GM12878 (cell line): ENCODE measurements at regions not wholly inside any gene's neighbourhood (a gene's known extent, or its start where the extent isn't known, plus 50 kb on each side); places are given as distances from the start of the nearest gene placed in this dataset.

Experiments
- ATAC-seq: fragments of 200-7000 bp; cut with Tn5 transposase; 3 replicates; pipeline ENCODE4 v1.9.1; 2020; ENCODE audit warnings: mild to moderate bottlenecking, moderate library complexity
- BruUV-seq: library from RNA; stranded (reverse); fragments of 400-500 nt; replicated peaks from 2 replicates; lab custom pipeline; 2021; lab: Mats Ljungman, UMichigan
- CTCF ChIA-PET: fragments of 300-600 bp; sonication (Branson Sonifier 250); formaldehyde crosslinking; extraction: SDS; loops from one replicate; lab custom pipeline; 2021; ENCODE audit warnings: inconsistent platforms; lab: Yijun Ruan, JAX
- POLR2A ChIA-PET: fragments of 350-600 bp; formaldehyde crosslinking; extraction: SDS; loops from one replicate; lab custom pipeline; 2021; ENCODE audit warnings: inconsistent platforms; lab: Charles Lee
- RAD21 ChIA-PET: fragments of 300-600 bp; sonication (Branson Sonifier 250); formaldehyde crosslinking; loops from one replicate; lab custom pipeline; 2023; ENCODE audit warnings: antibody characterized with exemption; ENCODE audit not compliant: unreplicated experiment; lab: Charles Lee
- SMC1A ChIA-PET: fragments of 300-600 bp; sonication (Branson Sonifier 250); formaldehyde crosslinking; loops from one replicate; lab custom pipeline; 2023; ENCODE audit not compliant: unreplicated experiment, uncharacterized antibody; lab: Charles Lee
- DNase-seq: peaks from one replicate; pipeline ENCODE4 v3.0.0-alpha.2; 2011; ENCODE audit warnings: low read depth, low spot score
- FAIRE-seq: peaks from 3 replicates; lab custom pipeline; 2011; peaks lifted over from hg19 to GRCh38; lab: Jason Lieb, UNC
- H2AFZ ChIP-seq: 2 replicates; pipeline ENCODE4 v1.6.0; 2011; ENCODE audit warnings: low read depth, low read length, control low read depth; ENCODE audit not compliant: control insufficient read depth
- H3K27ac ChIP-seq: 2 replicates; pipeline ENCODE4 v1.5.1; 2011; ENCODE audit warnings: control low read depth; ENCODE audit not compliant: control insufficient read depth, insufficient read depth
- H3K27me3 ChIP-seq, 2 experiments: replicated peaks in 1 of 2; 2 replicates each; pipeline versions ENCODE4 v1.6.0 to v1.6.1; 2011; ENCODE audit warnings: low read length in 1 of 2; ENCODE audit not compliant: control insufficient read depth in 2 of 2, insufficient read depth in 2 of 2
- H3K36me3 ChIP-seq, 2 experiments: 2 replicates each; pipeline ENCODE4 v1.5.1; 2011; ENCODE audit warnings: low read length in 1 of 2; ENCODE audit not compliant: control insufficient read depth in 2 of 2, insufficient read depth in 2 of 2
- H3K4me1 ChIP-seq: 2 replicates; pipeline ENCODE4 v1.6.1; 2011; ENCODE audit warnings: mild to moderate bottlenecking, low read length, moderate library complexity, mixed read lengths; ENCODE audit not compliant: control insufficient read depth, insufficient read depth
- H3K4me2 ChIP-seq: 2 replicates; pipeline ENCODE4 v1.6.0; 2011; ENCODE audit warnings: control low read depth; ENCODE audit not compliant: control insufficient read depth, insufficient read depth
- H3K4me3 ChIP-seq: fragments of 200-600 bp; sonication (generic); 2 replicates; pipeline ENCODE4 v1.5.1; 2016
- H3K79me2 ChIP-seq: 2 replicates; pipeline ENCODE4 v1.6.0; 2011; ENCODE audit warnings: low read length; ENCODE audit not compliant: control insufficient read depth, insufficient read depth
- H3K9ac ChIP-seq: 2 replicates; pipeline ENCODE4 v1.8.0; 2011; ENCODE audit warnings: low read length, control low read depth, mixed read lengths; ENCODE audit not compliant: control insufficient read depth, insufficient read depth
- H3K9me3 ChIP-seq: replicated peaks from 3 replicates; pipeline ENCODE4 v1.5.1; 2011; ENCODE audit warnings: mild to moderate bottlenecking, low read length; ENCODE audit not compliant: control insufficient read depth, insufficient read depth
- H4K20me1 ChIP-seq: 2 replicates; pipeline ENCODE4 v1.6.0; 2011; ENCODE audit not compliant: control insufficient read depth, insufficient read depth
- CBFB ChIP-seq: IDR thresholded peaks from 2 replicates; pipeline ENCODE4 v1.6.1; 2016; ENCODE audit warnings: antibody characterized with exemption, low read depth
- CHD4 ChIP-seq: fragments of 200-600 bp; sonication (generic); IDR thresholded peaks from 2 replicates; pipeline ENCODE4 v1.6.1; 2016; ENCODE audit warnings: mild to moderate bottlenecking
- CUX1 ChIP-seq: IDR thresholded peaks from 2 replicates; pipeline ENCODE4 v1.6.1; 2012; ENCODE audit warnings: improper control_type of control experiment, low read depth, low read length; ENCODE audit not compliant: insufficient replicate concordance
- DPF2 ChIP-seq: fragments of 450-650 bp; IDR thresholded peaks from 2 replicates; pipeline ENCODE4 v1.6.1; 2017; ENCODE audit warnings: mild to moderate bottlenecking
- FOS ChIP-seq: IDR thresholded peaks from 3 replicates; pipeline ENCODE4 v1.6.1; 2011; ENCODE audit warnings: borderline replicate concordance; ENCODE audit not compliant: insufficient read length; ENCODE audit errors: extremely low read depth
- IKZF1 ChIP-seq: fragments of 450-650 bp; conservative IDR thresholded peaks from 2 replicates; pipeline ENCODE4 v1.6.1; 2017; ENCODE audit warnings: antibody characterized with exemption, mild to moderate bottlenecking
- IKZF2 ChIP-seq, 2 experiments: fragments of 450-650 bp; IDR thresholded peaks; 2 replicates each; pipeline ENCODE4 v1.6.1; 2017; ENCODE audit warnings: mild to moderate bottlenecking in 2 of 2, moderate library complexity in 2 of 2
- KLF5 ChIP-seq: fragments of 450-650 bp; IDR thresholded peaks from 2 replicates; pipeline ENCODE4 v1.6.1; 2014; ENCODE audit warnings: mild to moderate bottlenecking; ENCODE audit not compliant: partially characterized antibody
- LARP7 ChIP-seq: fragments of 450-650 bp; IDR thresholded peaks from 2 replicates; pipeline ENCODE4 v1.6.1; 2017; ENCODE audit warnings: mild to moderate bottlenecking
- POLR2A ChIP-seq: IDR thresholded peaks from 2 replicates; pipeline ENCODE4 v1.6.1; 2011; ENCODE audit warnings: low read depth, mild to moderate bottlenecking, low read length
- POU2F2 ChIP-seq: IDR thresholded peaks from 3 replicates; pipeline ENCODE4 v1.6.1; 2011; ENCODE audit warnings: low read depth, mild to moderate bottlenecking, low read length, borderline replicate concordance
- RAD51 ChIP-seq: fragments of 450-650 bp; IDR thresholded peaks from 2 replicates; pipeline ENCODE4 v1.6.1; 2016; ENCODE audit warnings: moderate library complexity, mild to moderate bottlenecking, inconsistent platforms
- RB1 ChIP-seq: fragments of 450-650 bp; formaldehyde crosslinking; IDR thresholded peaks from 2 replicates; pipeline ENCODE4 v1.6.1; 2017; ENCODE audit warnings: mild to moderate bottlenecking, borderline replicate concordance
- RCOR1 ChIP-seq: conservative IDR thresholded peaks from 2 replicates; pipeline ENCODE4 v1.6.1; 2012; ENCODE audit warnings: low read depth, low read length, improper control_type of control experiment
- SIN3A ChIP-seq: IDR thresholded peaks from 2 replicates; pipeline ENCODE4 v1.6.1; 2012; ENCODE audit warnings: low read depth, low read length, improper control_type of control experiment
- SMC3 ChIP-seq: IDR thresholded peaks from 2 replicates; pipeline ENCODE4 v1.6.1; 2011; ENCODE audit warnings: low read length, improper control_type of control experiment, borderline replicate concordance
- SRF ChIP-seq, 2 experiments: IDR thresholded peaks; 2 replicates each; pipeline ENCODE4 v1.6.1; 2011; ENCODE audit warnings: low read depth in 2 of 2, low read length in 2 of 2, mild to moderate bottlenecking in 1 of 2, moderate library complexity in 1 of 2
- ZBTB33 ChIP-seq: fragments of 450-650 bp; IDR thresholded peaks from 2 replicates; pipeline ENCODE4 v1.6.1; 2017; ENCODE audit warnings: mild to moderate bottlenecking
- ZNF622 ChIP-seq: fragments of 450-650 bp; IDR thresholded peaks from 2 replicates; pipeline ENCODE4 v1.6.1; 2017; ENCODE audit warnings: mild to moderate bottlenecking, inconsistent platforms
- WGBS: methylation state at CpG from one replicate; pipeline ENCODE4 v1.1.6; 2016; ENCODE audit warnings: low lambda C conversion rate; ENCODE audit not compliant: insufficient replicate concordance, insufficient coverage; ENCODE audit errors: missing lambda C conversion rate; 5-methylcytosine and 5-hydroxymethylcytosine counted together
- in situ Hi-C: fragments of 300-500 bp; cut with MboI; formaldehyde crosslinking; loops from 9 replicates; pipeline ENCODE4 v1.14.3; 2018; ENCODE audit warnings: mixed read lengths
- intact Hi-C: fragments of 100-400 bp; cut with micrococcal nuclease; formaldehyde crosslinking; loops from one replicate; pipeline ENCODE4 v1.14.2; 2022; ENCODE audit not compliant: unreplicated experiment

- TF ChIP-seq DPF2: no peak
- no peak for TF ChIP-seq SRF (IDR thresholded peaks at IDR 0.05; ENCODE audit: low read depth in 2 of 2, low read length in 2 of 2)
- TF ChIP-seq CHD4: no peak
- no peak for TF ChIP-seq CUX1
- no peak for TF ChIP-seq CBFB
- TF ChIP-seq POLR2A: no peak
- no peak for TF ChIP-seq ZNF622
These were observed 61.0 kb upstream of the ADAMTS19 start (continued) for GRCh38 chr5:129399069-129399468.

- intact Hi-C loops (loop anchor here (5.0 kb wide), 1 partner anchor 367 kb away; no protein-coding TSS in a partner anchor), in situ Hi-C loops (no loop called here)
- no peaks in the 10 kb centered on the region for H3K4me1 ChIP-seq
- whole genome bisulfite sequencing: 51% methylated on average over 5 of the region's 5 CpGs
- RAD21 ChIA-PET: no interaction called here
- SMC1A ChIA-PET: no interaction called here
- ATAC-seq (no peak), DNase-seq (no peak), FAIRE-seq (no peak)
- H3K36me3 ChIP-seq: no peaks in the 10 kb centered on the region
- H3K79me2 ChIP-seq: no peaks in the 10 kb centered on the region
- H3K9ac ChIP-seq: no peak overlapping the region
- CTCF ChIA-PET: interaction anchor here (0.6 to 2.0 kb wide), 8 partner anchors 10 to 494 kb away, joined by 3 to 7 read pairs (median 4); no protein-coding TSS in a partner anchor
- no peak overlapping the region for H3K27ac ChIP-seq
- no peaks in the 10 kb centered on the region for H3K9me3 ChIP-seq
- POLR2A ChIA-PET: no interaction called here
- H4K20me1 ChIP-seq: no peaks in the 10 kb centered on the region
- H2AFZ ChIP-seq: no peak overlapping the region
- H3K4me2 ChIP-seq: no peak overlapping the region
- H3K27me3 ChIP-seq: no peaks in the 10 kb centered on the region
- BruUV-seq: no TSS peak
- no peak overlapping the region for H3K4me3 ChIP-seq
- TF ChIP-seq RAD51: no peak
- no peak for TF ChIP-seq POU2F2
- TF ChIP-seq RB1: no peak
- no peak for TF ChIP-seq KLF5
- no peak for TF ChIP-seq FOS
- no peak for TF ChIP-seq SIN3A
- no peak for TF ChIP-seq LARP7
- no peak for TF ChIP-seq SMC3
- no peak for TF ChIP-seq IKZF1
- TF ChIP-seq IKZF2 (IDR thresholded peaks at IDR 0.05): no peak
- TF ChIP-seq RCOR1: no peak
- no peak for TF ChIP-seq ZBTB33
These were observed 59.6 kb upstream of the ADAMTS19 start for GRCh38 chr5:129400395-129400983.
